DOHH2 (cell line): ENCODE measurements at regions not wholly inside any gene's neighbourhood (a gene's known extent, or its start where the extent isn't known, plus 50 kb on each side); places are given as distances from the start of the nearest gene placed in this dataset.

Experiments
- H3F3A ChIP-seq: fragments of 200-600 bp; sonication (generic), shearing (Covaris generic); 2 replicates; pipeline ENCODE4 v1.6.0; 2016; ENCODE audit warnings: antibody characterized with exemption, mild to moderate bottlenecking; ENCODE audit not compliant: control insufficient read depth, insufficient read depth
- H3K27ac ChIP-seq: fragments of 200-600 bp; sonication (generic); 2 replicates; pipeline ENCODE4 v1.5.1; 2014; ENCODE audit warnings: low read depth, mild to moderate bottlenecking, low read length, moderate library complexity
- H3K27me3 ChIP-seq: fragments of 200-600 bp; sonication (generic); 2 replicates; pipeline ENCODE4 v1.6.1; 2014; ENCODE audit warnings: mild to moderate bottlenecking, low read length, mixed read lengths; ENCODE audit not compliant: control insufficient read depth
- H3K36me3 ChIP-seq: fragments of 200-600 bp; sonication (generic); 2 replicates; pipeline ENCODE4 v1.6.1; 2014; ENCODE audit warnings: mild to moderate bottlenecking, low read length, moderate library complexity, mixed read lengths; ENCODE audit not compliant: control insufficient read depth
- H3K4me1 ChIP-seq: fragments of 200-600 bp; sonication (generic); 2 replicates; pipeline ENCODE4 v1.6.1; 2014; ENCODE audit warnings: mild to moderate bottlenecking, low read length, mixed read lengths; ENCODE audit not compliant: control insufficient read depth
- H3K4me2 ChIP-seq: fragments of 200-600 bp; sonication (generic); 2 replicates; pipeline ENCODE4 v1.6.0; 2014; ENCODE audit warnings: mild to moderate bottlenecking, low read length, moderate library complexity
- H3K4me3 ChIP-seq: fragments of 200-600 bp; sonication (generic); 2 replicates; pipeline ENCODE4 v1.5.1; 2014; ENCODE audit warnings: mild to moderate bottlenecking, low read length, mixed read lengths
- H3K79me2 ChIP-seq: fragments of 200-600 bp; sonication (generic); 2 replicates; pipeline ENCODE4 v1.6.1; 2014; ENCODE audit warnings: mild to moderate bottlenecking, low read length, mixed read lengths; ENCODE audit not compliant: control insufficient read depth
- H3K9me2 ChIP-seq: fragments of 200-600 bp; sonication (generic); replicated peaks from 2 replicates; pipeline ENCODE4 v1.6.1; 2014; ENCODE audit warnings: mild to moderate bottlenecking, low read length, mixed read lengths; ENCODE audit not compliant: control insufficient read depth
- H3K9me3 ChIP-seq: fragments of 200-600 bp; sonication (generic); 2 replicates; pipeline ENCODE4 v1.6.1; 2014; ENCODE audit warnings: antibody characterized with exemption, low read length, mixed read lengths; ENCODE audit not compliant: control insufficient read depth, insufficient read depth
- H4K20me1 ChIP-seq: fragments of 200-600 bp; sonication (generic); 2 replicates; pipeline ENCODE4 v1.6.0; 2014; ENCODE audit warnings: low read depth, mild to moderate bottlenecking, antibody characterized with exemption, low read length, moderate library complexity; ENCODE audit not compliant: control insufficient read depth, insufficient read depth
- EZH2phosphoT487 ChIP-seq: fragments of 200-600 bp; sonication (generic); IDR thresholded peaks from 2 replicates; pipeline ENCODE4 v1.6.1; 2017; ENCODE audit warnings: borderline replicate concordance, mild to moderate bottlenecking, antibody characterized with exemption, low read length, moderate library complexity, mixed read lengths
- TF ChIP-seq, protein P1 (sequence below): fragments of 200-600 bp; sonication (generic); IDR thresholded peaks from one replicate; pipeline ENCODE4 v1.5.1; 2014; ENCODE audit warnings: antibody characterized with exemption, mild to moderate bottlenecking, low read depth, low read length; ENCODE audit not compliant: poor library complexity, severe bottlenecking

DNA sequence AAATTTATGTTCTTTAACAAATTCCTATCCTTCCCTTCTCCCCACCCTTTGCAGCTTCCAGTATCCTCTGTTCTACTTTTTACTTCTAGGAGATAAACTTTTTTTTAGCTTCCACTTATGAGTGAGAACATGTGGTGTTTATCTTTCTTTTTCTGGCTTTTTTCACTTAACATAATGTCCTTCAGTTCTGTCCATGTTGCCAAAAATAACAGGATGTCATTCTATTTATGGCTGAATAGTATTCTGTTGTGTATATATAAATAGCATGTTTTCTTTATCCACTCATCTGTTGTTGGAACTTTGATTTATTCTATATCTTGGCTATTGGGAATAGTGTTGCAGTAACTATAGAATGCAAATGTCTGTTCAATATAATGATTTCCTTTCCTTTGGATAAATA is 1191.2 kb downstream of the CNTNAP5 start:
- Histone ChIP-seq H3K4me3 (no peak overlapping the region), H3F3A (no peaks in the 10 kb centered on the region), H3K27ac (no peak overlapping the region), H3K36me3 (no peaks in the 10 kb centered on the region), H3K9me2 (no peaks in the 10 kb centered on the region), H3K27me3 (no peaks in the 10 kb centered on the region), H3K4me2 (no peak overlapping the region), H4K20me1 (no peaks in the 10 kb centered on the region), H3K9me3 (no peaks in the 10 kb centered on the region), H3K4me1 (no peaks in the 10 kb centered on the region), H3K79me2 (no peaks in the 10 kb centered on the region)
- TF ChIP-seq, protein P1, sequence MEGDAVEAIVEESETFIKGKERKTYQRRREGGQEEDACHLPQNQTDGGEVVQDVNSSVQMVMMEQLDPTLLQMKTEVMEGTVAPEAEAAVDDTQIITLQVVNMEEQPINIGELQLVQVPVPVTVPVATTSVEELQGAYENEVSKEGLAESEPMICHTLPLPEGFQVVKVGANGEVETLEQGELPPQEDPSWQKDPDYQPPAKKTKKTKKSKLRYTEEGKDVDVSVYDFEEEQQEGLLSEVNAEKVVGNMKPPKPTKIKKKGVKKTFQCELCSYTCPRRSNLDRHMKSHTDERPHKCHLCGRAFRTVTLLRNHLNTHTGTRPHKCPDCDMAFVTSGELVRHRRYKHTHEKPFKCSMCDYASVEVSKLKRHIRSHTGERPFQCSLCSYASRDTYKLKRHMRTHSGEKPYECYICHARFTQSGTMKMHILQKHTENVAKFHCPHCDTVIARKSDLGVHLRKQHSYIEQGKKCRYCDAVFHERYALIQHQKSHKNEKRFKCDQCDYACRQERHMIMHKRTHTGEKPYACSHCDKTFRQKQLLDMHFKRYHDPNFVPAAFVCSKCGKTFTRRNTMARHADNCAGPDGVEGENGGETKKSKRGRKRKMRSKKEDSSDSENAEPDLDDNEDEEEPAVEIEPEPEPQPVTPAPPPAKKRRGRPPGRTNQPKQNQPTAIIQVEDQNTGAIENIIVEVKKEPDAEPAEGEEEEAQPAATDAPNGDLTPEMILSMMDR, result no peak
- TF ChIP-seq EZH2phosphoT487, result no peak

DNA sequence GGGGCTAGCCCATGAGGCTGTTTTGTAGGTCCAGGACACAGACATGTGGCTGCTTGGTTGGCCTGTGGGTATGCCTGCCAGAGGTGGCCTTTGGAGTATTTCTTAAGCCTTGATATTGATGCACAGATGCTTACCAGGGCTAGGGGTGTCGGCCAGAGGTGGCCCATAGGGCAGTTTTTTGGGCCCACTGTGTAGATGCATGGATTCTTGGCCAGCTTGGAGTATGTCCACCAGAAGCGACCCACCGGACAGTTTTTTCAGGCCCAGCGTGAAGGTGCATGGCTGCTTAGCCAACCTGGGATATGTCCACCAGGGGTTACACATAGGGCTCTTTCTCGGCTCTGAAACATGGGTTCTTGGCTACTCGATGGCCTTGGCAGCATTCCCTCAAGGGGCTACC is 1199.1 kb downstream of the CNTNAP5 start:
- Histone ChIP-seq H3K27me3 (no peaks in the 10 kb centered on the region), H3K79me2 (no peaks in the 10 kb centered on the region), H3K9me3 (peaks cover 8% of the 10 kb centered on the region; the same call in 1 of the 2 replicates), H3K4me1 (no peaks in the 10 kb centered on the region), H3K36me3 (no peaks in the 10 kb centered on the region), H3K27ac (no peak overlapping the region), H3K9me2 (no peaks in the 10 kb centered on the region), H4K20me1 (no peaks in the 10 kb centered on the region), H3K4me2 (no peak overlapping the region), H3K4me3 (no peak overlapping the region), H3F3A (no peaks in the 10 kb centered on the region)
- no peak for TF ChIP-seq EZH2phosphoT487
- TF ChIP-seq, protein P1, result no peak

DNA sequence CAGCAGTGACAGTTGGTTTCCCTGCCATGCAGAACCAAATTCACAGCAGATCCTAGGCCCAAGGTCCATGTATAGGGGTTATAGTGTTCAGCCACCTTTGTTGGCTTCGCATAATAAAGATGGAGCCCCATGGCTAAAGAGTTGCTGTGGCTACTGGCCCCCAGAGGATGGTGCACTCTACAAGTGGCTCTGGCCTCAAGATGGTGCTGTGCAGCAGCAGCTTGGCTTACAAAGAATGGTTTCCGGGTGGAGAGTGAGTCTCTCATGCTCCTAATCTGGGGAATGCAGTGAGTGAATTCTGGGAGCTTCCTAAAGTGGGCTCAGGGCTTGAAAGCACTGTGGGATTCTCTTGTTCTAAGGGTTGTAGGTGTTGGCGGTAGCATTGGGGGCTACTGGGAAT is 1199.7 kb downstream of the CNTNAP5 start:
- no peaks in the 10 kb centered on the region for H3K79me2 ChIP-seq
- peaks cover 8% of the 10 kb centered on the region; the same call in 1 of the 2 replicates for H3K9me3 ChIP-seq
- no peaks in the 10 kb centered on the region for H3K4me1 ChIP-seq
- no peak overlapping the region for H3K4me3 ChIP-seq
- H3F3A ChIP-seq, result no peaks in the 10 kb centered on the region
- H3K9me2 ChIP-seq, result no peaks in the 10 kb centered on the region
- no peaks in the 10 kb centered on the region for H3K36me3 ChIP-seq
- TF ChIP-seq, protein P1, result no peak
- no peak for TF ChIP-seq EZH2phosphoT487
- H3K4me2 ChIP-seq, result no peak overlapping the region
- no peaks in the 10 kb centered on the region for H4K20me1 ChIP-seq
- no peak overlapping the region for H3K27ac ChIP-seq
- no peaks in the 10 kb centered on the region for H3K27me3 ChIP-seq
